H9 (cell line): ENCODE measurements at regions not wholly inside any gene's neighbourhood (a gene's known extent, or its start where the extent isn't known, plus 50 kb on each side); places are given as distances from the start of the nearest gene placed in this dataset.

Experiments
- DNase-seq: peaks from one replicate; pipeline ENCODE4 v3.0.0-alpha.2; 2017
- H2AFZ ChIP-seq: one replicate; pipeline ENCODE4 v1.6.1; 2013; ENCODE audit warnings: mild to moderate bottlenecking, low read length, control low read depth, moderate library complexity
- H2AK5ac ChIP-seq: 2 replicates; pipeline ENCODE4 v1.6.1; 2013; ENCODE audit warnings: low read length, control low read depth, mixed read lengths; ENCODE audit not compliant: insufficient read length
- H2BK120ac ChIP-seq: one replicate; pipeline ENCODE4 v1.6.1; 2013; ENCODE audit warnings: low read depth, mild to moderate bottlenecking, low read length, control low read depth, inconsistent platforms; ENCODE audit not compliant: poor library complexity, severe bottlenecking
- H2BK12ac ChIP-seq: 2 replicates; pipeline ENCODE4 v1.6.1; 2013; ENCODE audit warnings: low read length, control low read depth, mixed read lengths, low read depth; ENCODE audit not compliant: insufficient read length
- H2BK15ac ChIP-seq: 2 replicates; pipeline ENCODE4 v1.6.1; 2013; ENCODE audit warnings: low read depth, low read length, control low read depth
- H2BK20ac ChIP-seq: one replicate; pipeline ENCODE4 v1.6.1; 2013; ENCODE audit warnings: low read depth, mild to moderate bottlenecking, low read length, control low read depth, inconsistent platforms; ENCODE audit not compliant: poor library complexity, severe bottlenecking
- H2BK5ac ChIP-seq: 2 replicates; pipeline ENCODE4 v1.6.1; 2013; ENCODE audit warnings: low read length, control low read depth, mixed read lengths; ENCODE audit not compliant: insufficient read length
- H3K14ac ChIP-seq: 2 replicates; pipeline ENCODE4 v1.6.1; 2013; ENCODE audit warnings: low read length, control low read depth; ENCODE audit not compliant: insufficient read depth
- H3K18ac ChIP-seq: 2 replicates; pipeline ENCODE4 v1.6.1; 2013; ENCODE audit warnings: low read depth, mild to moderate bottlenecking, mixed read lengths, low read length, control low read depth; ENCODE audit not compliant: insufficient read length
- H3K23ac ChIP-seq: 2 replicates; pipeline ENCODE4 v1.6.1; 2013; ENCODE audit warnings: low read length, control low read depth, mixed read lengths, low read depth; ENCODE audit not compliant: insufficient read length
- H3K23me2 ChIP-seq: 2 replicates; pipeline ENCODE4 v1.6.1; 2013; ENCODE audit warnings: low read depth, mild to moderate bottlenecking, mixed read lengths, low read length, control low read depth; ENCODE audit not compliant: insufficient read length, poor library complexity, severe bottlenecking
- H3K27ac ChIP-seq: 2 replicates; pipeline ENCODE4 v1.5.1; 2013; ENCODE audit warnings: low read length, control low read depth, mixed read lengths, low read depth; ENCODE audit not compliant: insufficient read length
- H3K27me3 ChIP-seq: 2 replicates; pipeline ENCODE4 v1.6.1; 2013; ENCODE audit warnings: low read length, control low read depth, inconsistent platforms; ENCODE audit not compliant: insufficient read depth
- H3K4ac ChIP-seq: 2 replicates; pipeline ENCODE4 v1.6.1; 2013; ENCODE audit warnings: low read depth, mild to moderate bottlenecking, control low read depth, inconsistent platforms, low read length, moderate library complexity
- H3K4me1 ChIP-seq: 2 replicates; pipeline ENCODE4 v1.6.1; 2013; ENCODE audit warnings: low read length, control low read depth, inconsistent platforms; ENCODE audit not compliant: insufficient read depth
- H3K4me2 ChIP-seq: 2 replicates; pipeline ENCODE4 v1.6.1; 2013; ENCODE audit warnings: low read length, control low read depth, mixed read lengths; ENCODE audit not compliant: insufficient read length, insufficient read depth
- H3K56ac ChIP-seq: 2 replicates; pipeline ENCODE4 v1.6.1; 2013; ENCODE audit warnings: low read depth, mild to moderate bottlenecking, mixed read lengths, low read length, control low read depth; ENCODE audit not compliant: insufficient read length
- H3K79me1 ChIP-seq: 2 replicates; pipeline ENCODE4 v1.6.1; 2013; ENCODE audit warnings: low read depth, mild to moderate bottlenecking, moderate library complexity, low read length, control low read depth, inconsistent platforms; ENCODE audit not compliant: insufficient read depth, poor library complexity, severe bottlenecking
- H3K79me2 ChIP-seq: 2 replicates; pipeline ENCODE4 v1.6.1; 2013; ENCODE audit warnings: low read length, control low read depth, inconsistent platforms; ENCODE audit not compliant: insufficient read depth
- H3K9ac ChIP-seq: 2 replicates; pipeline ENCODE4 v1.6.1; 2013; ENCODE audit warnings: low read length, control low read depth, mixed read lengths; ENCODE audit not compliant: insufficient read length; ENCODE audit errors: extremely low read depth
- H3K9me3 ChIP-seq: one replicate; pipeline ENCODE4 v1.6.1; 2013; ENCODE audit warnings: low read depth, low read length, inconsistent platforms; ENCODE audit not compliant: control insufficient read depth
- H3T11ph ChIP-seq: one replicate; pipeline ENCODE4 v1.6.1; 2013; ENCODE audit warnings: mild to moderate bottlenecking, low read length, control low read depth, inconsistent platforms
- H4K20me1 ChIP-seq: one replicate; pipeline ENCODE4 v1.6.1; 2013; ENCODE audit not compliant: control insufficient read depth, insufficient read length, insufficient read depth
- H4K5ac ChIP-seq: 2 replicates; pipeline ENCODE4 v1.6.1; 2013; ENCODE audit warnings: low read depth, mild to moderate bottlenecking, mixed read lengths, low read length, control low read depth; ENCODE audit not compliant: insufficient read length
- H4K8ac ChIP-seq: replicated peaks from 2 replicates; pipeline ENCODE4 v1.6.1; 2013; ENCODE audit warnings: low read length, control low read depth, mixed read lengths, low read depth; ENCODE audit not compliant: insufficient read length
- H4K91ac ChIP-seq: 2 replicates; pipeline ENCODE4 v1.6.1; 2013; ENCODE audit warnings: low read depth, mild to moderate bottlenecking, moderate library complexity, mixed read lengths, low read length, control low read depth; ENCODE audit not compliant: insufficient read length
- H3K27ac Mint-ChIP-seq, 3 experiments: 2 replicates in 2 of 3; 3 replicates in 1 of 3; pipeline ENCODE4 v1.8.0; 2020 to 2021; ENCODE audit warnings: mixed read lengths in 3 of 3, mild to moderate bottlenecking in 1 of 3, moderate library complexity in 1 of 3
- H3K27me3 Mint-ChIP-seq: 2 replicates; pipeline ENCODE4 v1.8.0; 2021; ENCODE audit warnings: low read depth, mild to moderate bottlenecking, moderate library complexity, mixed read lengths
- H3K36me3 Mint-ChIP-seq, 3 experiments: 2 replicates in 2 of 3; 3 replicates in 1 of 3; pipeline ENCODE4 v1.8.0; 2020 to 2021; ENCODE audit warnings: low read depth in 3 of 3, mixed read lengths in 3 of 3; ENCODE audit not compliant: insufficient read depth in 1 of 3
- H3K4me1 Mint-ChIP-seq, 2 experiments: 2 replicates each; pipeline ENCODE4 v1.8.0; 2020; ENCODE audit warnings: mixed read lengths in 2 of 2
- H3K4me3 Mint-ChIP-seq, 2 experiments: 2 replicates in 1 of 2; 3 replicates in 1 of 2; pipeline ENCODE4 v1.8.0; 2020 to 2021; ENCODE audit warnings: mild to moderate bottlenecking in 2 of 2, mixed read lengths in 2 of 2, moderate library complexity in 1 of 2
- H3K9me3 Mint-ChIP-seq, 2 experiments: 2 replicates in 1 of 2; 3 replicates in 1 of 2; pipeline ENCODE4 v1.8.0; 2020; ENCODE audit warnings: mild to moderate bottlenecking in 2 of 2, mixed read lengths in 2 of 2, moderate library complexity in 1 of 2
- CTCF ChIP-seq: fragments of 200-600 bp; sonication (generic); conservative IDR thresholded peaks from 3 replicates; pipeline ENCODE4 v1.8.0; 2021; ENCODE audit warnings: antibody characterized with exemption, mild to moderate bottlenecking
- WGBS: extraction: QIAGEN DNeasy Blood & Tissue Kit; methylation state at CpG from one replicate; pipeline ENCODE4 v1.1.7; 2013; ENCODE audit warnings: missing lambda C conversion rate, low lambda C conversion rate, mixed read lengths; ENCODE audit not compliant: insufficient read length; ENCODE audit errors: extremely low coverage; 5-methylcytosine and 5-hydroxymethylcytosine counted together

GRCh38 chr15:69520067-69520466 is 67.4 kb downstream of the RPLP1 start:
- no peaks in the 10 kb centered on the region for H3K79me1 ChIP-seq
- no peak overlapping the region for H4K91ac ChIP-seq
- no peak overlapping the region for H2BK120ac ChIP-seq
- H2AFZ ChIP-seq = no peak overlapping the region
- Mint-ChIP-seq H3K27me3 (no peaks in the 10 kb centered on the region; the same call in 1 of the 2 replicates), H3K4me3 (no peak overlapping the region), H3K9me3 (no peaks in the 10 kb centered on the region; a peak in 2 of 5 replicates), H3K36me3 (no peaks in the 10 kb centered on the region), H3K27ac (no peak overlapping the region), H3K4me1 (peaks cover 16 to 21% of the 10 kb centered on the region in 2 experiments)
- no peaks in the 10 kb centered on the region for H3K4me1 ChIP-seq
- H3K4me2 ChIP-seq = no peak overlapping the region
- no peak overlapping the region for H2BK15ac ChIP-seq
- no peaks in the 10 kb centered on the region for H3K79me2 ChIP-seq
- H3K4ac ChIP-seq = no peak overlapping the region
- H3K14ac ChIP-seq = no peak overlapping the region
- H2AK5ac ChIP-seq = no peak overlapping the region
- no peak overlapping the region for H2BK20ac ChIP-seq
- no peak overlapping the region for H3T11ph ChIP-seq
- H2BK12ac ChIP-seq = no peak overlapping the region
- no CpG with 5 or more reads among the region's 1 CpG for WGBS
- H3K27ac ChIP-seq = no peak overlapping the region
- no peaks in the 10 kb centered on the region for H3K9me3 ChIP-seq
- no peaks in the 10 kb centered on the region for H3K27me3 ChIP-seq
- TF ChIP-seq CTCF = no peak
- no peak overlapping the region for H3K23ac ChIP-seq
- H4K20me1 ChIP-seq = no peaks in the 10 kb centered on the region
- H4K5ac ChIP-seq = no peak overlapping the region
- H3K9ac ChIP-seq = no peak overlapping the region
- H4K8ac ChIP-seq = no peak overlapping the region
- DNase-seq = no peak
- H3K23me2 ChIP-seq = no peaks in the 10 kb centered on the region
- H3K56ac ChIP-seq = no peak overlapping the region
- H2BK5ac ChIP-seq = no peak overlapping the region
- no peak overlapping the region for H3K18ac ChIP-seq
